ENCODE measurements at regions not wholly inside any gene's neighbourhood (a gene's known extent, or its start where the extent isn't known, plus 50 kb on each side); places are given as distances from the start of the nearest gene placed in this dataset.

GRCh38 chr2:16202266-16203020 lies 262.1 kb downstream of the MYCN start:
- no peak overlapping the region for H3K4me3 Mint-ChIP-seq
- peaks cover 1% of the 10 kb centered on the region; the same call in 1 of the 2 replicates for H3K27me3 Mint-ChIP-seq (ENCODE audit: low read depth)
- peaks cover 0 to 10% of the 10 kb centered on the region in 2 experiments; a peak in 1 of 5 replicates for H3K9me3 Mint-ChIP-seq
- Histone ChIP-seq H3K79me1 (ENCODE audit: insufficient read depth, low read depth, low read length, poor library complexity, severe bottlenecking) (no peaks in the 10 kb centered on the region), H3K79me2 (ENCODE audit: insufficient read depth, low read length) (no peaks in the 10 kb centered on the region), H3K14ac (ENCODE audit: insufficient read depth, low read length) (no peak overlapping the region), H3K9me3 (ENCODE audit: control insufficient read depth, low read depth, low read length) (no peaks in the 10 kb centered on the region), H3T11ph (ENCODE audit: low read length) (no peak overlapping the region), H3K4me1 (ENCODE audit: insufficient read depth, low read length) (no peaks in the 10 kb centered on the region), H4K91ac (ENCODE audit: insufficient read length, low read depth, low read length) (no peak overlapping the region), H3K56ac (ENCODE audit: insufficient read length, low read depth, low read length) (no peak overlapping the region), H4K20me1 (ENCODE audit: control insufficient read depth, insufficient read depth, insufficient read length) (no peaks in the 10 kb centered on the region), H2BK20ac (ENCODE audit: low read depth, low read length, poor library complexity, severe bottlenecking) (no peak overlapping the region), H2AFZ (ENCODE audit: low read length) (no peak overlapping the region), H3K27ac (ENCODE audit: insufficient read length, low read depth, low read length) (no peak overlapping the region), H3K27me3 (ENCODE audit: insufficient read depth, low read length) (no peaks in the 10 kb centered on the region), H2BK15ac (ENCODE audit: low read depth, low read length) (no peak overlapping the region), H3K23me2 (ENCODE audit: insufficient read length, low read depth, low read length, poor library complexity, severe bottlenecking) (no peaks in the 10 kb centered on the region), H3K23ac (ENCODE audit: insufficient read length, low read depth, low read length) (no peak overlapping the region), H3K4me2 (ENCODE audit: insufficient read depth, insufficient read length, low read length) (no peak overlapping the region), H2BK120ac (ENCODE audit: low read depth, low read length, poor library complexity, severe bottlenecking) (no peak overlapping the region), H3K4ac (ENCODE audit: low read depth, low read length) (no peak overlapping the region), H3K18ac (ENCODE audit: insufficient read length, low read depth, low read length) (no peak overlapping the region), H2BK5ac (ENCODE audit: insufficient read length, low read length) (no peak overlapping the region), H2BK12ac (ENCODE audit: insufficient read length, low read depth, low read length) (no peak overlapping the region), H4K8ac (replicated peaks; ENCODE audit: insufficient read length, low read depth, low read length) (no peak overlapping the region), H2AK5ac (ENCODE audit: insufficient read length, low read length) (no peak overlapping the region), H3K9ac (ENCODE audit: extremely low read depth, insufficient read length, low read length) (no peak overlapping the region), H4K5ac (ENCODE audit: insufficient read length, low read depth, low read length) (no peak overlapping the region)
- no peak for DNase-seq
- no peak overlapping the region for H3K27ac Mint-ChIP-seq
- no CpG with 5 or more reads among the region's 8 CpGs for WGBS (ENCODE audit: extremely low coverage, insufficient read length, low lambda C conversion rate)
- peaks cover 27 to 39% of the 10 kb centered on the region in 2 experiments for H3K4me1 Mint-ChIP-seq
- no peak for TF ChIP-seq CTCF (conservative IDR thresholded peaks at IDR 0.05)
- peaks cover 0 to 5% (median 2%) of the 10 kb centered on the region in 3 experiments; a peak in 3 of 7 replicates for H3K36me3 Mint-ChIP-seq (ENCODE audit: insufficient read depth in 1 of 3, low read depth in 3 of 3)

All from H9 (cell line).